Myocyte (in vitro differentiated cells): ENCODE measurements at regions not wholly inside any gene's neighbourhood (a gene's known extent, or its start where the extent isn't known, plus 50 kb on each side); places are given as distances from the start of the nearest gene placed in this dataset. TPM values are rescaled to one million over a fixed set of nuclear protein-coding genes. Genes with fewer than 3 reads are reported as not detected.

Experiments used
- microRNA counts: library from miRNA; unstranded; fragments of <30 nt; microRNA quantifications from one replicate; lab custom pipeline; 2016
- microRNA-seq: library from miRNA; unstranded; fragments of <30 nt; microRNA quantifications from one replicate; pipeline ENCODE4, GENCODE V29; 2016

MicroRNAs encoded in the stretch of these regions (microRNA counts, 767-probe panel; counts per million panel counts)
- microRNA hsa-miR-557 (lab: Ali Mortazavi, UCI), result not detected

Small RNA genes lying in the stretch of these regions (microRNA-seq; reads per million reads assigned to microRNA genes)
- not detected for gene MIR557
